ENCODE measurements at regions not wholly inside any gene's neighbourhood (a gene's known extent, or its start where the extent isn't known, plus 50 kb on each side); places are given as distances from the start of the nearest gene placed in this dataset.

DNA sequence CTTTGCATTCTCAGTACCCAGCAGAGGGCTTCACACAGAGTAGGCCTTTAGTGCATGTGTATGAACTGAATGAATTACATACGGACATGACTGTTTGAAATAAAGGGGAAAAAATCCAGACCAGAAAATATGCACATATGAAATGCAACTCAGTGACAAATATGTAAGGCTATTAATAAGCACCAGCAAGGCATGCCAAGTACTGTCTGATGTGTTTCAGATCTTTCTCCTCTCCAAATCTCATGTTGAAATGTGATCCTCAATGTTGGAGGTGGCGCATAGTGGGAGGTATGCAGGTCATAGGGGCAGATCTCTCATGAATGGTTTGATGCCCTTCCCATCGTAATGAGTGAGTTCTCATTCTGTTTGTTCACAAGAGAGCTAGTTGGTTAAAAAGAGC is 87.3 kb upstream of the TOMM7 start:
- no peak for DNase-seq

GRCh38 chr7:22907805-22908204 is 85.2 kb upstream of the TOMM7 start:
- DNase-seq, result no peak

DNA sequence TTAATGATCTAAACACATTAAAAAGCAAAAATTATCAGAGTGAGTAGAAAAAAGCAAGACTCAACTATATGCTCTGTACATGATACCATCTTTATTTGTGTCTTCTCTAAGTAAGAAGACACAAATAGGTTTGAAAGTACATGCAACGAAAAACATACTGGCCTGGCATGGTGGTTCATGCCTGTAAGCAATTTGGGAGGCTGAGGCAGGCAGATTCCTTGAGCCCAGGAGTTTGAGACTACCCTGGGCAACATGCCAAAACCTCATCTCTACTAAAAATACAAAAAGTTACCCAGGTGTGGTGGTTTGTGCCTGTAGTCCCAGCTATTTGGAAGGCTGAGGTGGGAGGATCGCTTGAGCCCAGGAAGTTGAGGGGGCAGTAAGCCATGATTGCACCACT is 78.1 kb upstream of the TOMM7 start:
- DNase-seq, result no peak

GRCh38 chr7:22900101-22900500 is 77.5 kb upstream of the TOMM7 start:
- DNase-seq, result no peak

DNA sequence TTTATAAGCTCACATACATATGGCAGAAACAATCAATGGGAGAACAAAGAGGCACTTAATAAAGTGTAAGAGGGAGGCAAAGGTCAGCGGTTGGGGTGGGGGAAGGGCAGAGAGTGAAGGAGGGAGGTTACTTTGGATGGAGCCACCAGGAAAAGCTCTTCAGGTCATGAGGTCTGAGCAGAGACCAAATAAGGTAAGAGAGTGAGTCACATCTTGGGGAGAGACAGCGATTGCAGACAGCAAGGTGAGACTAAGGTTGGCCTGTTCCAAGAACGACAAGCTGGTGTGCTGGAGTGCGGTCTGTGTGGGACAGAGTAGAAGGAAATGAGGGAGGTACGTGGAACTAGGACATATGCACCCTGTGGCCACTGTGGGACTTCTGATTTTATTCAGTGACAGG is 74.3 kb upstream of the TOMM7 start:
- DNase-seq, result no peak

DNA sequence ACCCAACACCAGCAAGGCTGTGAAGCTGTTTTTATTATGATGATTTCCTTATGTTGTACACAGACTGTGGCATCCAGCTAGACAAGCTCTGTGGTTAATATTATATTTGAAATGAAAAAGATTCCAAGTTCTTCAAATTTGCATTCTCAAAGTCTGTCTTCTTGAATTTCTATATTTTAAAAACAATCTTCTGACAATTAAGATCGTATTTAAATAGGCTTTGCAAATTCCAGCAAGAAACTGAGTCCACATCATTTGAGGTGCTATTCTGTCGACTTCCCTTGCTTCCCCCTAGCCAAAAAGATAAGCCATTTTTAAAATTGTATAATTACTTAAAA is 73.1 kb upstream of the TOMM7 start:
- no peak for DNase-seq

- no peak for DNase-seq
Observed at GRCh38 chr7:22895140-22895827, 72.6 kb upstream of the TOMM7 start.

DNA sequence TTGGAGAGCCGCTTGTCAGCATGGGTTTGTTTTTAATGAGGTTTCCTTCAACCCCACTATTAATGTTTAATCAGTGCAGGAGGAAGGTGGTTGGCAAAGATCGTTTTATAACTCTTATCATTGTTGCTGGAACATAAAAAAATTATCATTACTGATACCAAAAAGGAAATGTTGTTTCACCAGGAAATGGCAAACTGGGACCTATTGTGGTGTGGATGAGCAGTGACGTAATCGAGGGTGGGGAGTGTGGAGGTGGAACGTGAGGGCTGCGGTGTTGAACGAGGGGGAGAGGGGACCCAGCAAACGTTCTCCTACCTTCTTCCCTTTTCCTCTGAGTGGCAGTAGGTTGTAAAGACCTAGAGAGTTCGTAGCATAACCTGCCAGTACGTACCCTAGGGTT is 71.9 kb upstream of the TOMM7 start:
- DNase-seq, result no peak

DNA sequence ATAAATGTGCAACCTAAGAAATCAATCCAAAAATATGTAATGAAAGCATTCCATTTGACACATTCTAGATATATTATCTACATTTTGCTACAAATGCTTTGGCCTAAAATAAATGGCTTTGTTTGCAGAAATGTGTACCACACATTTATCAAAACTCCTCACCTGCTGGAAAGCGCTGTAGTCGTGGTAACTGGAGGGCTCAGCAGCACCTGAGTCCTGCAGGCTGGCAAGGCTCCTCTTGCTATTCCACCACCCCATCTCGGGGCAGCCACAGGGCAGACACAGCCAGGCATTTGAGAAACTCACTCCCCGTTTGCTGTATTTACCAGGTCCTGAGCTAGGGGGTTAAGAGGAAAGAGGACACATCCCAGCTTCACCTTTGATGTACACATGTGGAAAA is 68.1 kb upstream of the TOMM7 start:
- DNase-seq, result no peak

DNA sequence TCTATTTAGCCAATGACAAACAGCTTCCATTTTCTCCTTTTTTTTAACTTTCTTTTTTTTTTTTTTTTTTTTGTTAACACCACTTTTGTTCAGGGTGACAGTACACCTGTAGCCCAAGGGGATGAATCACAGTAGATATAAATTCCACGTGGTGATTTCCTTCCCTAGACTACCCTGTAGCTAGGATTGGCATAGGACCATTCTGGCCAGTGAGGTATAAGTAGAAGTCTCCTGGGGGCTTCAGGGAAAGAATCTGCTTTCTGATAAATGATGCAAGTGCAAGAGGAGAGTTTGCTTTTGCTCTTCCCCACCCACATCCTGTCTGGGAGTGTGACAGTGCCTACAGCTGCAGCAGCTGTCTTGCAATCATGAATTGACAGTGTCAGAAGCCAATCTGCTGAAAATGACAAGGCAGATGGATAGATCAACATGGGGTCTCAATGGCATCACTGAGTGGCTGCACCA is 63.2 kb upstream of the TOMM7 start:
- DNase-seq, result peak; percentile 62

- no peak for DNase-seq
Observed at GRCh38 chr7:22884911-22885788, 62.5 kb upstream of the TOMM7 start.

DNA sequence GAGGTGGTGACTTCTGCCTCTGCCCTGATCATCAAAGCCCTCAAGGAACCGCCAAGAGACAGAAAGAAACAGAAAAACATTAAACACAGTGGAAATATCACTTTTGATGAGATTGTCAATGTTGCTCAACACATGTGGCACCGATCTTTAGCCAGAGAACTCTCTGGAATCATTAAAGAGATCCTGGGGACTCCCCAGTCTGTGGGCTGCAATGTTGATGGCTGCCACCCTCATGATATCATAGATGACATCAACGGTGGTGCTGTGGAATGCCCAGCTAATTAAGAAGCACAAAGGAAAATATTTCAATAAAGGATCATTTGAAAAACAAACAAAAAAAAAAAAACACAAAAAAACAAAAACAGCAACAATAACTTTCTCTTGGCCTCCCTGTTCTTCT is 59.5 kb upstream of the TOMM7 start:
- DNase-seq, result no peak

- no peak for DNase-seq
Observed at GRCh38 chr7:22879709-22880306, 57.2 kb upstream of the TOMM7 start.

- no peak for DNase-seq
Observed at GRCh38 chr7:22879280-22879679, 56.6 kb upstream of the TOMM7 start.

GRCh38 chr7:22876986-22877729 is 54.5 kb upstream of the TOMM7 start:
- no peak for DNase-seq

GRCh38 chr7:22875470-22875869 is 52.8 kb upstream of the TOMM7 start:
- no peak for DNase-seq

DNA sequence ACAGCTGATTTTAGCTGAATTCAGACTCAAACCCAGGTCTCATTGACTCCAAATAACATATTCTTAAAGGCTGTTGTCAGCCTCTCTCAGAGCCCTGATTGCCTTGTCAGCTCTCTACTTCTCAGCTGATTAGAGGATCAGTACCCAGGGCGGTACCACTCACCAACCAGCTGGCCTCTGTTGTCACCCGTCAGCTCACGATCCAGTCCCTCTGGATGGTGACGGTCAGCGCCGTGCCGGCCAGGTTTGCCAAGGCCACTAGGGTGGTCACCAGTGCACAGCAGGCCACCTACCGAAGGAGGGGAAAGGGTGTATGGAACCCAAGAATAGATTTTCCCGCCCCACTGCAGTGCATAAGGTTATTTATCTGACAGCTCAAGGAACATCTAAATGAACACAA is 52.3 kb upstream of the TOMM7 start:
- DNase-seq, result no peak
